SK-N-SH treated with all-trans-retinoic acid at 6 μM for 48 hours (cell line): ENCODE measurements at regions not wholly inside any gene's neighbourhood (a gene's known extent, or its start where the extent isn't known, plus 50 kb on each side); places are given as distances from the start of the nearest gene placed in this dataset.

Experiments
- ATAC-seq: fragments of 200-7000 bp; cut with Tn5 transposase; 3 replicates; pipeline ENCODE4 v1.9.1; 2020; ENCODE audit warnings: mild to moderate bottlenecking, moderate library complexity
- ARNTL ChIP-seq: fragments of 450-650 bp; formaldehyde crosslinking; IDR thresholded peaks from 2 replicates; pipeline ENCODE4 v1.5.0; 2020; ENCODE audit warnings: low read depth, mild to moderate bottlenecking, moderate library complexity, borderline replicate concordance
- BACH2 ChIP-seq: fragments of 250-450 bp; sonication (Bioruptor Pico); IDR thresholded peaks from 2 replicates; pipeline ENCODE4 v1.9.0; 2021; ENCODE audit warnings: mild to moderate bottlenecking, borderline replicate concordance
- CREB5 ChIP-seq: fragments of 250-450 bp; sonication (Bioruptor Pico); IDR thresholded peaks from 2 replicates; pipeline ENCODE4 v1.5.1; 2020; ENCODE audit warnings: low read depth, mild to moderate bottlenecking, moderate library complexity
- CSDC2 ChIP-seq: fragments of 250-450 bp; sonication (Bioruptor Pico); IDR thresholded peaks from 2 replicates; pipeline ENCODE4 v1.5.0; 2020; ENCODE audit warnings: mild to moderate bottlenecking, moderate library complexity
- CSRNP3 ChIP-seq: fragments of 250-450 bp; sonication (Bioruptor Pico); IDR thresholded peaks from 2 replicates; pipeline ENCODE4 v1.5.1; 2021; ENCODE audit warnings: mild to moderate bottlenecking, moderate library complexity
- ESRRG ChIP-seq: fragments of 250-450 bp; sonication (Bioruptor Pico); IDR thresholded peaks from 2 replicates; pipeline ENCODE4 v1.6.1; 2021; ENCODE audit warnings: mild to moderate bottlenecking
- OSR1 ChIP-seq: fragments of 250-450 bp; sonication (Bioruptor Pico); IDR thresholded peaks from 2 replicates; pipeline ENCODE4 v1.8.0; 2022; ENCODE audit warnings: moderate library complexity, mild to moderate bottlenecking, inconsistent platforms
- PATZ1 ChIP-seq: fragments of 250-450 bp; sonication (Bioruptor Pico); IDR thresholded peaks from 2 replicates; pipeline ENCODE4 v1.8.0; 2020; ENCODE audit warnings: mild to moderate bottlenecking, moderate library complexity, borderline replicate concordance
- POU6F1 ChIP-seq: fragments of 250-450 bp; sonication (Bioruptor Pico); IDR thresholded peaks from 2 replicates; pipeline ENCODE4 v1.8.0; 2021; ENCODE audit warnings: low read depth, mild to moderate bottlenecking, moderate library complexity, borderline replicate concordance
- PPARA ChIP-seq: fragments of 250-450 bp; sonication (Bioruptor Pico); IDR thresholded peaks from 2 replicates; pipeline ENCODE4 v1.5.0; 2020; ENCODE audit warnings: mild to moderate bottlenecking, borderline replicate concordance
- RARB ChIP-seq: fragments of 250-450 bp; sonication (Bioruptor Pico); IDR thresholded peaks from 2 replicates; pipeline ENCODE4 v1.8.0; 2021; ENCODE audit warnings: mild to moderate bottlenecking, moderate library complexity
- SNAI2 ChIP-seq: fragments of 250-450 bp; sonication (Bioruptor Pico); IDR thresholded peaks from 2 replicates; pipeline ENCODE4 v1.5.0; 2020; ENCODE audit warnings: mild to moderate bottlenecking, moderate library complexity
- TSHZ2 ChIP-seq: fragments of 250-450 bp; sonication (Bioruptor Pico); IDR thresholded peaks from 2 replicates; pipeline ENCODE4 v1.5.0; 2020; ENCODE audit warnings: mild to moderate bottlenecking, moderate library complexity
- ZC3H10 ChIP-seq: fragments of 250-450 bp; sonication (Bioruptor Pico); IDR thresholded peaks from 2 replicates; pipeline ENCODE4 v1.5.1; 2021; ENCODE audit warnings: mild to moderate bottlenecking, moderate library complexity
- ZFP3 ChIP-seq: fragments of 250-450 bp; sonication (Bioruptor Pico); IDR thresholded peaks from 2 replicates; pipeline ENCODE4 v1.5.0; 2020; ENCODE audit warnings: mild to moderate bottlenecking, moderate library complexity
- ZFP30 ChIP-seq: fragments of 450-650 bp; formaldehyde crosslinking; IDR thresholded peaks from 2 replicates; pipeline ENCODE4 v1.5.0; 2022; ENCODE audit warnings: mild to moderate bottlenecking, moderate library complexity
- ZNF565 ChIP-seq: fragments of 450-650 bp; formaldehyde crosslinking; conservative IDR thresholded peaks from 2 replicates; pipeline ENCODE4 v1.5.0; 2020; ENCODE audit warnings: low read depth, mild to moderate bottlenecking, moderate library complexity
- ZNF70 ChIP-seq: fragments of 450-650 bp; formaldehyde crosslinking; IDR thresholded peaks from 2 replicates; pipeline ENCODE4 v1.5.0; 2020; ENCODE audit warnings: mild to moderate bottlenecking, moderate library complexity
- ZNF8 ChIP-seq: fragments of 450-650 bp; formaldehyde crosslinking; IDR thresholded peaks from 2 replicates; pipeline ENCODE4 v1.5.0; 2020; ENCODE audit warnings: mild to moderate bottlenecking, moderate library complexity

- ATAC-seq: no peak
Observed at GRCh38 chr21:43298546-43299440, 128.1 kb downstream of the SIK1 start.

GRCh38 chr21:43297989-43298388 is 128.9 kb downstream of the SIK1 start:
- ATAC-seq: no peak
- TF ChIP-seq TSHZ2 (CRISPR knock-in tag) (no peak), CSDC2 (no peak), ZNF565 (CRISPR knock-in tag) (no peak), ZNF8 (CRISPR knock-in tag) (no peak), ESRRG (CRISPR knock-in tag) (no peak), POU6F1 (CRISPR knock-in tag) (no peak), ZC3H10 (CRISPR knock-in tag) (no peak), ZFP30 (no peak), OSR1 (CRISPR knock-in tag) (no peak), BACH2 (no peak), ARNTL (CRISPR knock-in tag) (no peak), ZFP3 (CRISPR knock-in tag) (no peak), CSRNP3 (CRISPR knock-in tag) (no peak), ZNF70 (CRISPR knock-in tag) (no peak), PPARA (CRISPR knock-in tag) (no peak)

More at GRCh38 chr21:43298546-43299440, 128.1 kb downstream of the SIK1 start:
- TF ChIP-seq CREB5 (CRISPR knock-in tag) (no peak), POU6F1 (CRISPR knock-in tag) (no peak), SNAI2 (CRISPR knock-in tag) (no peak), ARNTL (CRISPR knock-in tag) (no peak), RARB (CRISPR knock-in tag) (no peak), CSRNP3 (CRISPR knock-in tag) (no peak), ZFP3 (CRISPR knock-in tag) (no peak), PATZ1 (CRISPR knock-in tag) (no peak)
